Mesenchymal stem cell (in vitro differentiated cells and primary cell): ENCODE measurements at regions not wholly inside any gene's neighbourhood (a gene's known extent, or its start where the extent isn't known, plus 50 kb on each side); places are given as distances from the start of the nearest gene placed in this dataset.
A peak's percentile ranks its signal among the peaks of the same experiment; 100 is the strongest.

Experiments used
- DNase-seq: peaks from one replicate; pipeline ENCODE4 v3.0.0-alpha.2; 2013
- H2AFZ ChIP-seq: one replicate; pipeline ENCODE4 v1.6.1; 2013; ENCODE audit warnings: low read depth, mild to moderate bottlenecking, control low read depth, inconsistent platforms, low read length, moderate library complexity
- H2AK5ac ChIP-seq: 2 replicates; pipeline ENCODE4 v1.6.1; 2013; ENCODE audit warnings: low read length, moderate library complexity, mild to moderate bottlenecking, inconsistent platforms; ENCODE audit not compliant: severe bottlenecking
- H2BK120ac ChIP-seq: one replicate; pipeline ENCODE4 v1.6.1; 2013; ENCODE audit warnings: low read depth, mild to moderate bottlenecking, inconsistent platforms, low read length, moderate library complexity
- H2BK12ac ChIP-seq, 2 experiments: one replicate each; pipeline ENCODE4 v1.6.1; 2013; ENCODE audit warnings: inconsistent platforms in 2 of 2, low read length in 2 of 2, mild to moderate bottlenecking in 2 of 2, moderate library complexity in 2 of 2, control low read depth in 1 of 2
- H2BK15ac ChIP-seq: one replicate; pipeline ENCODE4 v1.6.1; 2013; ENCODE audit warnings: mild to moderate bottlenecking, low read depth, inconsistent platforms; ENCODE audit not compliant: poor library complexity, severe bottlenecking
- H2BK5ac ChIP-seq: 2 replicates; pipeline ENCODE4 v1.6.1; 2013; ENCODE audit warnings: low read depth, mild to moderate bottlenecking, low read length, control low read depth, inconsistent platforms; ENCODE audit not compliant: poor library complexity, severe bottlenecking
- H3K14ac ChIP-seq, 2 experiments: one replicate each; pipeline ENCODE4 v1.6.1; 2013; ENCODE audit warnings: inconsistent platforms in 2 of 2, low read length in 2 of 2, control low read depth in 1 of 2, mild to moderate bottlenecking in 1 of 2, moderate library complexity in 1 of 2
- H3K18ac ChIP-seq, 2 experiments: one replicate each; pipeline ENCODE4 v1.6.1; 2013; ENCODE audit warnings: inconsistent platforms in 2 of 2, low read length in 2 of 2, control low read depth in 1 of 2, low read depth in 1 of 2, mild to moderate bottlenecking in 1 of 2
- H3K23ac ChIP-seq, 2 experiments: one replicate each; pipeline ENCODE4 v1.6.1; 2013; ENCODE audit warnings: inconsistent platforms in 2 of 2, low read length in 2 of 2, mild to moderate bottlenecking in 2 of 2, moderate library complexity in 2 of 2, control low read depth in 1 of 2
- H3K27ac ChIP-seq: 2 replicates; pipeline ENCODE4 v1.5.1; 2013; ENCODE audit warnings: mild to moderate bottlenecking, moderate library complexity, low read length, control low read depth, inconsistent platforms; ENCODE audit not compliant: poor library complexity, severe bottlenecking
- H3K27me3 ChIP-seq, 2 experiments: 2 replicates each; pipeline versions ENCODE4 v1.6.1 to v1.7.0; 2013; ENCODE audit warnings: low read length in 2 of 2, mild to moderate bottlenecking in 2 of 2, moderate library complexity in 2 of 2, control low read depth in 1 of 2, inconsistent platforms in 1 of 2; ENCODE audit not compliant: control insufficient read depth in 1 of 2, insufficient read depth in 1 of 2
- H3K36me3 ChIP-seq, 2 experiments: 2 replicates each; pipeline versions ENCODE4 v1.6.1 to v1.7.0; 2013; ENCODE audit warnings: low read length in 2 of 2, control low read depth in 1 of 2, inconsistent platforms in 1 of 2, low read depth in 1 of 2, mild to moderate bottlenecking in 1 of 2; ENCODE audit not compliant: insufficient read depth in 2 of 2, control insufficient read depth in 1 of 2
- H3K4ac ChIP-seq, 2 experiments: one replicate each; pipeline ENCODE4 v1.6.1; 2013; ENCODE audit warnings: inconsistent platforms in 2 of 2, low read length in 2 of 2, mild to moderate bottlenecking in 2 of 2, moderate library complexity in 2 of 2, control low read depth in 1 of 2, low read depth in 1 of 2
- H3K4me1 ChIP-seq: 2 replicates; pipeline ENCODE4 v1.6.1; 2013; ENCODE audit warnings: low read depth, low read length, control low read depth; ENCODE audit not compliant: control insufficient read depth, insufficient read depth
- H3K4me2 ChIP-seq: 2 replicates; pipeline ENCODE4 v1.6.1; 2013; ENCODE audit warnings: low read length, mild to moderate bottlenecking, inconsistent platforms; ENCODE audit not compliant: poor library complexity, severe bottlenecking
- H3K4me3 ChIP-seq, 2 experiments: 2 replicates each; pipeline versions ENCODE4 v1.5.1 to v1.7.0; 2013; ENCODE audit warnings: low read length in 2 of 2, mild to moderate bottlenecking in 2 of 2, control low read depth in 1 of 2, low read depth in 1 of 2; ENCODE audit not compliant: insufficient read depth in 1 of 2
- H3K79me1 ChIP-seq: replicated peaks from 2 replicates; pipeline ENCODE4 v1.6.1; 2013; ENCODE audit warnings: mild to moderate bottlenecking, control low read depth, low read length, inconsistent platforms; ENCODE audit not compliant: poor library complexity, severe bottlenecking
- H3K9ac ChIP-seq: 2 replicates; pipeline ENCODE4 v1.7.0; 2013; ENCODE audit warnings: mild to moderate bottlenecking, low read length, moderate library complexity
- H3K9me3 ChIP-seq: 2 replicates; pipeline ENCODE4 v1.7.0; 2013; ENCODE audit warnings: mild to moderate bottlenecking, low read length; ENCODE audit not compliant: control insufficient read depth
- H4K8ac ChIP-seq: one replicate; pipeline ENCODE4 v1.6.1; 2013; ENCODE audit warnings: inconsistent platforms, mild to moderate bottlenecking, low read length, moderate library complexity
- H4K91ac ChIP-seq: one replicate; pipeline ENCODE4 v1.6.1; 2013; ENCODE audit warnings: mild to moderate bottlenecking, low read length, inconsistent platforms
- WGBS: methylation state at CpG from one replicate; pipeline ENCODE4 v1.1.7; 2013; ENCODE audit warnings: mixed read lengths; 5-methylcytosine and 5-hydroxymethylcytosine counted together

DNA sequence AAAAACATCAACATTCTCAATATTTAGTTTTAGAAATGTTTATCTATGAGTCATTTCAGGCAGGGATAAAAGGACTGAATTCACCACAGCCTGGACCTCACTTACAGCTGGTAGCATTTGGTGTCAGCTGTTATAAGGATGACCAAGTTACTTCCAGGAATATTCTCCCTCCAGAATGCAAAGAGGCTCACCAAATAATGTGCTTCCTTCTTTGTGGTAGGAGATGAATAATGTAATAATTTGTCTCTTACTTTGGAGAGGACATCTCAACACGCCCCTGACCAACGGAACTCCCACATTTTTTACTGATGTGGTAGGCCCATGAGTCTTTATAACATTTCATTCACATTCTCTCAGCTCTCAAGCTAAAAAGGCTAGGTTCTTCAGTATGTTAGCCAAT, 825.9 kb upstream of the GRAMD2B start:
- no peak overlapping the region for H2AFZ ChIP-seq
- peak overlapping the region in 1 of 2 experiments; percentile 17 for H3K18ac ChIP-seq
- H4K8ac ChIP-seq: no peak overlapping the region
- H3K9me3 ChIP-seq: no peaks in the 10 kb centered on the region
- no peak overlapping the region for H3K4me2 ChIP-seq
- H3K4ac ChIP-seq: no peak overlapping the region
- no peak overlapping the region for H3K23ac ChIP-seq
- no peak overlapping the region for H4K91ac ChIP-seq
- H2BK120ac ChIP-seq: no peak overlapping the region
- H3K9ac ChIP-seq: no peak overlapping the region
- peak; percentile 87 for DNase-seq
- no peak overlapping the region for H2BK15ac ChIP-seq
- no peak overlapping the region for H3K4me3 ChIP-seq
- H3K36me3 ChIP-seq: no peaks in the 10 kb centered on the region
- 0% methylated on average over 2 of the region's 2 CpGs for WGBS
- H2AK5ac ChIP-seq: no peak overlapping the region
- H3K14ac ChIP-seq: no peak overlapping the region
- no peak overlapping the region for H3K27ac ChIP-seq
- H3K4me1 ChIP-seq: no peaks in the 10 kb centered on the region
- H2BK5ac ChIP-seq: no peak overlapping the region
- no peak overlapping the region for H2BK12ac ChIP-seq
- H3K79me1 ChIP-seq: no peaks in the 10 kb centered on the region
- no peaks in the 10 kb centered on the region for H3K27me3 ChIP-seq

DNA sequence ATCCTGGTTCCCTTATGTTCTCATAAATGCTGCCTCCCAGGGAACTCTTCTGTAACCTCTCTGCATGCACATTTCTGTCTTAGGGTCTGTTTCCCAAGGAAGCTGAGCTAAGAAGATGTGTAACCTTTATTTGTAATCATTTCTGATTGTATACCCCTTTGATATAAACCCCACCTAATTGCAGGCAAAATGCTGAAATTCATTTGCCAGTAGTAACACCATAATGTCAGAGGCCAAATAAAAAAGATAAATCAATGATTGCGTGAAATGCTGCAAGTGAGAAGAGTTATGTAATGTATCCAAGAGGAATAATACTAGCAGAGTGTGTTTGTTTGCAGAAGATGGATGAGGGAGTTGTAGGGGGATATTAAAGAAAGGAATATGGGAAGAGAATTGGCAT, 822.6 kb upstream of the GRAMD2B start:
- Histone ChIP-seq H3K27ac (no peak overlapping the region), H3K4ac (no peak overlapping the region), H4K91ac (no peak overlapping the region), H3K9me3 (no peaks in the 10 kb centered on the region), H4K8ac (no peak overlapping the region), H2BK120ac (no peak overlapping the region), H3K4me2 (no peak overlapping the region), H3K14ac (no peak overlapping the region), H3K4me1 (no peaks in the 10 kb centered on the region), H2AK5ac (no peak overlapping the region), H2AFZ (no peak overlapping the region), H3K27me3 (no peaks in the 10 kb centered on the region), H2BK15ac (no peak overlapping the region), H3K23ac (no peak overlapping the region), H3K36me3 (no peaks in the 10 kb centered on the region), H3K18ac (no peak overlapping the region), H3K9ac (no peak overlapping the region), H2BK12ac (no peak overlapping the region), H2BK5ac (no peak overlapping the region), H3K79me1 (no peaks in the 10 kb centered on the region), H3K4me3 (no peak overlapping the region)
- WGBS: 96% methylated on average over 1 of the region's 1 CpG
- no peak for DNase-seq

DNA sequence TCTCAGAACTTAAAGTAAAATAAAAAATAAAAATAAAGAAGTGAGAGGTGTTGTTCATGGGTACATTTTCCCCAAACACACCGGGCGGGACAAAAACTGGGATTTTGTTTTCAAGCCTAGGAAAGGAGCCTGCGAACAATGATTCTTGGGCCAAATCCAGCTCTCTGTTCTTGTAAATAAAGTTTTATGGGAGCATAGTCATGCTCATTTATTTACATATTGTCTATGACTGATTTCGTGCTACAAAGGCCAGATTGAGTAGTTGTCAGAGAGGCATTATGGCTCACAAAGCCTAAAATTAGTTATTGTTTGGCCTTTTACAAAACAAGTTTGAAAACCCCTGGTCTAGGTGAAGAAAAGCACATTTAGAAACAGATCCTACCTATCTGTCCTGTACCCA, 821.0 kb upstream of the GRAMD2B start:
- H3K9ac ChIP-seq: no peak overlapping the region
- H3K4ac ChIP-seq: no peak overlapping the region
- 88% methylated on average over 4 of the region's 4 CpGs for WGBS
- H3K79me1 ChIP-seq: no peaks in the 10 kb centered on the region
- H3K23ac ChIP-seq: no peak overlapping the region
- no peak overlapping the region for H3K4me3 ChIP-seq
- no peak overlapping the region for H3K18ac ChIP-seq
- no peak overlapping the region for H4K8ac ChIP-seq
- no peaks in the 10 kb centered on the region for H3K36me3 ChIP-seq
- H2AK5ac ChIP-seq: no peak overlapping the region
- no peak overlapping the region for H2BK12ac ChIP-seq
- H3K4me1 ChIP-seq: no peaks in the 10 kb centered on the region
- no peaks in the 10 kb centered on the region for H3K27me3 ChIP-seq
- no peak overlapping the region for H2AFZ ChIP-seq
- DNase-seq: no peak
- H3K4me2 ChIP-seq: no peak overlapping the region
- no peak overlapping the region for H2BK5ac ChIP-seq
- no peak overlapping the region for H2BK120ac ChIP-seq
- no peak overlapping the region for H4K91ac ChIP-seq
- no peak overlapping the region for H2BK15ac ChIP-seq
- H3K14ac ChIP-seq: no peak overlapping the region
- no peak overlapping the region for H3K27ac ChIP-seq
- H3K9me3 ChIP-seq: no peaks in the 10 kb centered on the region

DNA sequence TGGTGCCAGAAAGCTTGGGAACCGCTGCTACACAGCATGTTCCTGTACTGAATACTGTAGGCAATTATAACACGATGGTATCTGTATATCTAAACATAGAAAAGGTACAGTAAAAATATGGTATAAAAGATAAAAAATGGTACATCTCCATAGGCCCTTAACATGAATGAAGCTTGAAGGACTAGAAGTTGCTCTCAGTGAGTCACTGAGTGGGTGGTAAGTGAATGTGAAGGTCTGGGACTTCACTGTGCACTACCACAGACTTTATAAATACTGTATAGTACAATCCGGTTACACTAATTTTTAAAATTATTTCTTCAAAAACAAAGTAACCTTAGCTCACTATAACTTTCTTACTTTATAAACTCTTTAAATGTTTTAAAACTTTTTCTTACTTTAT, 819.9 kb upstream of the GRAMD2B start:
- H2AK5ac ChIP-seq: no peak overlapping the region
- WGBS: no CpG with 5 or more reads among the region's 3 CpGs
- no peak overlapping the region for H3K4me3 ChIP-seq
- H2BK12ac ChIP-seq: no peak overlapping the region
- H3K36me3 ChIP-seq: no peaks in the 10 kb centered on the region
- no peak overlapping the region for H3K23ac ChIP-seq
- DNase-seq: no peak
- H2BK15ac ChIP-seq: no peak overlapping the region
- no peak overlapping the region for H3K4me2 ChIP-seq
- H3K9me3 ChIP-seq: no peaks in the 10 kb centered on the region
- no peak overlapping the region for H2AFZ ChIP-seq
- H2BK5ac ChIP-seq: no peak overlapping the region
- no peak overlapping the region for H2BK120ac ChIP-seq
- no peak overlapping the region for H3K18ac ChIP-seq
- no peak overlapping the region for H4K91ac ChIP-seq
- no peaks in the 10 kb centered on the region for H3K27me3 ChIP-seq
- no peak overlapping the region for H3K9ac ChIP-seq
- no peak overlapping the region for H3K27ac ChIP-seq
- no peak overlapping the region for H3K14ac ChIP-seq
- H3K79me1 ChIP-seq: no peaks in the 10 kb centered on the region
- no peak overlapping the region for H3K4ac ChIP-seq
- no peak overlapping the region for H4K8ac ChIP-seq
- H3K4me1 ChIP-seq: no peaks in the 10 kb centered on the region
